ENCODE measurements at regions not wholly inside any gene's neighbourhood (a gene's known extent, or its start where the extent isn't known, plus 50 kb on each side); places are given as distances from the start of the nearest gene placed in this dataset.

DNA sequence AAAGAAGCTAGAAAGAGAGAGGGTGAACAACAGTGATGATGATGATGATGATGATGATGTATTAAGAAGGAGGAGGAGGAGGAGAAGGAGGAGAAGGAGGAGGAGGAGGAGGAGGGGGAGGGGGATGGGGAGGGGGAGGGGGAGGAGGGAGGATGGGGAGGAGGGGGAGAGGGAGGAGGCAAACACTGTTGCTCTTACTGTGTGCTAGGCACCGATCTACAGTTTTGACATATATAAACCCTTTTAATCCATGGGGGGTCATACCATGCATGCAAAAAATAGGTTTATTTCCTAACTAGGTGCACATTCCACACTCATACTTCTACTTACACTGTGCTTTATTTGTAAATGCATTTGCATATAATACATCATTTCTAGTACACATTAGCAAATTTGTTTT is 482.8 kb upstream of the FAM241A start:
- TF ChIP-seq GATA2 (IDR thresholded peaks at IDR 0.05; ENCODE audit: insufficient read depth, insufficient read length, low read depth, low read length), result no peak
- TF ChIP-seq POLR2A (IDR thresholded peaks at IDR 0.05; ENCODE audit: low read depth, low read length), result no peak
- TF ChIP-seq MYC (IDR thresholded peaks at IDR 0.05; ENCODE audit: low read depth, low read length), result no peak
- TF ChIP-seq, protein P1, sequence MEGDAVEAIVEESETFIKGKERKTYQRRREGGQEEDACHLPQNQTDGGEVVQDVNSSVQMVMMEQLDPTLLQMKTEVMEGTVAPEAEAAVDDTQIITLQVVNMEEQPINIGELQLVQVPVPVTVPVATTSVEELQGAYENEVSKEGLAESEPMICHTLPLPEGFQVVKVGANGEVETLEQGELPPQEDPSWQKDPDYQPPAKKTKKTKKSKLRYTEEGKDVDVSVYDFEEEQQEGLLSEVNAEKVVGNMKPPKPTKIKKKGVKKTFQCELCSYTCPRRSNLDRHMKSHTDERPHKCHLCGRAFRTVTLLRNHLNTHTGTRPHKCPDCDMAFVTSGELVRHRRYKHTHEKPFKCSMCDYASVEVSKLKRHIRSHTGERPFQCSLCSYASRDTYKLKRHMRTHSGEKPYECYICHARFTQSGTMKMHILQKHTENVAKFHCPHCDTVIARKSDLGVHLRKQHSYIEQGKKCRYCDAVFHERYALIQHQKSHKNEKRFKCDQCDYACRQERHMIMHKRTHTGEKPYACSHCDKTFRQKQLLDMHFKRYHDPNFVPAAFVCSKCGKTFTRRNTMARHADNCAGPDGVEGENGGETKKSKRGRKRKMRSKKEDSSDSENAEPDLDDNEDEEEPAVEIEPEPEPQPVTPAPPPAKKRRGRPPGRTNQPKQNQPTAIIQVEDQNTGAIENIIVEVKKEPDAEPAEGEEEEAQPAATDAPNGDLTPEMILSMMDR (IDR thresholded peaks at IDR 0.05; ENCODE audit: extremely low read depth in 1 of 2, insufficient read depth in 1 of 2, low read depth in 1 of 2, low read length in 2 of 2), result no peak
- no peak for TF ChIP-seq EZH2 (IDR thresholded peaks at IDR 0.05; ENCODE audit: borderline replicate concordance, low read depth, low read length, severe bottlenecking)

Measured in endothelial cell of umbilical vein (primary cell).